ENCODE measurements at regions not wholly inside any gene's neighbourhood (a gene's known extent, or its start where the extent isn't known, plus 50 kb on each side); places are given as distances from the start of the nearest gene placed in this dataset.

DNA sequence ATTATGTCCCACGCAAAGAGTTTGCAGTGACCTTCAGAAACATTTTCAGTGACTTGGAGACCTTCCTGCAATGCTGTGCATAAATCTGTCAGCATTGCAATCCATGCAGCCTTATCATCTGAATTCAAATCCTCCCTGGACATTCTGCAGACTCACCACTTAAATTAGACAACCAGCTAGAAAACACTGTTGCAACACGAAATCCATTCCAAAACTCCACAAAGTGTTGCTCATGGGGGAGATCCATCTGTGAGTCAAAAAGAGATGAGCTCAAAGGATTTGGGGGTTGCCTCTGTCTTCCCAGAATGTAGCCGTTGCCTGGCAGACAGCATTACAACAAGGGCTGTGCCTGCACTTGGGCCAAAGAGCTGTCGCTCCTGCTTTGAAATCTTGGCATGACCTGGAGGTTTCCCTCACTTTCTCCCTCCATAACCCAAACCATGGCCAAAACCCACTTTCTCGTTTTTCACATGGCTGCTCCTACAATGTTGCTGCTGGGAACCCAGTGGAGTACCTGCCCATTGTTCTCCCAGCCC is 163.5 kb upstream of the CDYL start:
- WGBS, 2 donors (ENCODE audit: low coverage in 1 of 2), result 69 to 86% methylated on average over 2 to 5 of the region's 5 CpGs
- DNase-seq, result no peak
- Histone ChIP-seq H3K27me3 (no peaks in the 10 kb centered on the region), H3K4me1 (peaks cover 0 to 18% (median 5%) of the 10 kb centered on the region in 4 donors), H3K9me3 (no peaks in the 10 kb centered on the region), H3K27ac (peak overlapping the region in 3 of 4 donors; percentile 29 to 52 (median 34)), H3K4me3 (no peak overlapping the region), H3K36me3 (no peaks in the 10 kb centered on the region)
- TF ChIP-seq, protein P1, sequence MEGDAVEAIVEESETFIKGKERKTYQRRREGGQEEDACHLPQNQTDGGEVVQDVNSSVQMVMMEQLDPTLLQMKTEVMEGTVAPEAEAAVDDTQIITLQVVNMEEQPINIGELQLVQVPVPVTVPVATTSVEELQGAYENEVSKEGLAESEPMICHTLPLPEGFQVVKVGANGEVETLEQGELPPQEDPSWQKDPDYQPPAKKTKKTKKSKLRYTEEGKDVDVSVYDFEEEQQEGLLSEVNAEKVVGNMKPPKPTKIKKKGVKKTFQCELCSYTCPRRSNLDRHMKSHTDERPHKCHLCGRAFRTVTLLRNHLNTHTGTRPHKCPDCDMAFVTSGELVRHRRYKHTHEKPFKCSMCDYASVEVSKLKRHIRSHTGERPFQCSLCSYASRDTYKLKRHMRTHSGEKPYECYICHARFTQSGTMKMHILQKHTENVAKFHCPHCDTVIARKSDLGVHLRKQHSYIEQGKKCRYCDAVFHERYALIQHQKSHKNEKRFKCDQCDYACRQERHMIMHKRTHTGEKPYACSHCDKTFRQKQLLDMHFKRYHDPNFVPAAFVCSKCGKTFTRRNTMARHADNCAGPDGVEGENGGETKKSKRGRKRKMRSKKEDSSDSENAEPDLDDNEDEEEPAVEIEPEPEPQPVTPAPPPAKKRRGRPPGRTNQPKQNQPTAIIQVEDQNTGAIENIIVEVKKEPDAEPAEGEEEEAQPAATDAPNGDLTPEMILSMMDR (IDR thresholded peaks at IDR 0.05), result no peak
- peak; percentile 40 to 52 (median 52) for TF ChIP-seq POLR2AphosphoS5 (IDR thresholded peaks at IDR 0.05)
- in situ Hi-C loops (cut with MboI; ENCODE audit: low pct_ligation_motif_present in 1 of 4, low pct_unique_long_range_greater_than_20kb in 1 of 4, low sequenced_read_pairs in 3 of 4) (no loop called here), intact Hi-C loops (cut with DNase I; ENCODE audit: low total_unique reads) (no loop called here)

DNA sequence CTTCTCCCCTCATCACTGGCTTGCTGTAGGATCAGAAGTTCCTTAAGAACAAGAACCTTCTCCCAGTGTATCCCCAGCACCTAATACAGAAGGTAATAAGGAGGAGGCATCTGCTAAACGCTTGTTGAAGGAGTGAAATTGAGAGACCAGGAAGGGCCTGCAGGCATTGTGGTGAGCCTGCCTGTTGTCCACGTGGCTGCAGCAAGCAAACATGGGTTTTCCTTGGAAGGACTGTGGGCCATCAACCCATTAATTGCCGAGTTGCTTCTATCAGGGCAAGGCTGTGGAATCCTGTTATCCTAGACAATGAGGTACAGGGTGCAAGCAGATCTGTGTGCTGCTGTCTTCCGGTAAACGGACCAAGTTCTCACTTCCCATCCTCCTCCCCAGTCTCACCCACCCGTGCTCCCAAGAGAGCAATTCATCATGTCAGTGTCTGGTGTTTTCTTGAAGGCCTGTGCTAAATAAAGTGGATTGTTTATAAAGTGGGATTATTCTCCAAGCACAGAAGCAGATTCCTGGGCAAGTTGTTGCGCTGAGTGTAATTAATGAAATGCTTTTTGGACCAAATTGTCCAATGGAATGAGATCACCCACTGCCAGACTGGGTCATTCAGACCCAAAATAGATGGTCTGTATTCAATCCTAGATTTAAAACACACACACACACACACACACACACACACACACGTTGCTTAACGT is 164.6 kb upstream of the CDYL start:
- 42 to 67% methylated on average over 3 to 9 of the region's 9 CpGs for WGBS, 2 donors (ENCODE audit: low coverage in 1 of 2)
- Histone ChIP-seq H3K9me3 (no peaks in the 10 kb centered on the region), H3K27ac (peak overlapping the region; percentile 24 to 53 (median 42)), H3K4me3 (no peak overlapping the region), H3K4me1 (peaks cover 0 to 29% (median 9%) of the 10 kb centered on the region in 4 donors), H3K36me3 (no peaks in the 10 kb centered on the region), H3K27me3 (no peaks in the 10 kb centered on the region)
- TF ChIP-seq POLR2A (IDR thresholded peaks at IDR 0.05), result no peak
- peak; percentile 30 to 62 (median 51) for TF ChIP-seq POLR2AphosphoS5 (IDR thresholded peaks at IDR 0.05)
- no peak for TF ChIP-seq EP300 (IDR thresholded peaks at IDR 0.05; ENCODE audit: low read depth)
- TF ChIP-seq, protein P1 (IDR thresholded peaks at IDR 0.05), result no peak
- no peak for DNase-seq
- intact Hi-C loops (cut with DNase I; ENCODE audit: low total_unique reads), result no loop called here
- in situ Hi-C loops (cut with MboI; ENCODE audit: low pct_ligation_motif_present in 1 of 4, low pct_unique_long_range_greater_than_20kb in 1 of 4, low sequenced_read_pairs in 3 of 4), result no loop called here

- H3K36me3 ChIP-seq, result no peaks in the 10 kb centered on the region
- no peaks in the 10 kb centered on the region for H3K9me3 ChIP-seq
- peak; percentile 26 for DNase-seq
- peaks cover 0 to 32% (median 10%) of the 10 kb centered on the region in 4 donors for H3K4me1 ChIP-seq
- H3K27ac ChIP-seq, result peak overlapping the region in 3 of 4 donors; percentile 38 to 53 (median 47)
- intact Hi-C loops (cut with DNase I; ENCODE audit: low total_unique reads) (no loop called here), in situ Hi-C loops (cut with MboI; ENCODE audit: low pct_ligation_motif_present in 1 of 4, low pct_unique_long_range_greater_than_20kb in 1 of 4, low sequenced_read_pairs in 3 of 4) (no loop called here)
- no peak for TF ChIP-seq POLR2A (IDR thresholded peaks at IDR 0.05)
- peak in 1 of 3 donors; percentile 52 for TF ChIP-seq POLR2AphosphoS5 (IDR thresholded peaks at IDR 0.05)
- no peak overlapping the region for H3K4me3 ChIP-seq
- no peaks in the 10 kb centered on the region for H3K27me3 ChIP-seq
- WGBS, 2 donors (ENCODE audit: low coverage in 1 of 2), result 30 to 63% methylated on average over 2 to 7 of the region's 7 CpGs
Measured at GRCh38 chr6:4610256-4610655, 165.9 kb upstream of the CDYL start.

- DNase-seq, result no peak
- no peak overlapping the region for H3K27ac ChIP-seq
- no peaks in the 10 kb centered on the region for H3K9me3 ChIP-seq
- TF ChIP-seq, protein P1 (IDR thresholded peaks at IDR 0.05), result no peak
- no peak for TF ChIP-seq EP300 (IDR thresholded peaks at IDR 0.05; ENCODE audit: low read depth)
- no peak for TF ChIP-seq POLR2A (IDR thresholded peaks at IDR 0.05)
- TF ChIP-seq POLR2AphosphoS5 (IDR thresholded peaks at IDR 0.05), result no peak
- H3K4me3 ChIP-seq, result no peak overlapping the region
- no peaks in the 10 kb centered on the region for H3K36me3 ChIP-seq
- in situ Hi-C loops (cut with MboI; ENCODE audit: low pct_ligation_motif_present in 1 of 4, low pct_unique_long_range_greater_than_20kb in 1 of 4, low sequenced_read_pairs in 3 of 4) (no loop called here), intact Hi-C loops (cut with DNase I; ENCODE audit: low total_unique reads) (no loop called here)
- 88 to 89% methylated on average over 10 to 23 of the region's 23 CpGs for WGBS, 2 donors (ENCODE audit: low coverage in 1 of 2)
- H3K4me1 ChIP-seq, result peaks cover 0 to 32% (median 10%) of the 10 kb centered on the region in 4 donors
- H3K27me3 ChIP-seq, result no peaks in the 10 kb centered on the region
Measured at GRCh38 chr6:4608361-4609115, 167.7 kb upstream of the CDYL start.

Data from transverse colon (tissue), 4 donors.